HG03159 (cell line): ENCODE measurements at regions not wholly inside any gene's neighbourhood (a gene's known extent, or its start where the extent isn't known, plus 50 kb on each side); places are given as distances from the start of the nearest gene placed in this dataset.

ENCODE experiments used
- ATAC-seq: cut with Tn5 transposase; IDR thresholded peaks from one replicate; pipeline ENCODE4 v1.9.1; 2021; ENCODE audit warnings: mild to moderate bottlenecking, moderate library complexity; ENCODE audit not compliant: unreplicated experiment

DNA sequence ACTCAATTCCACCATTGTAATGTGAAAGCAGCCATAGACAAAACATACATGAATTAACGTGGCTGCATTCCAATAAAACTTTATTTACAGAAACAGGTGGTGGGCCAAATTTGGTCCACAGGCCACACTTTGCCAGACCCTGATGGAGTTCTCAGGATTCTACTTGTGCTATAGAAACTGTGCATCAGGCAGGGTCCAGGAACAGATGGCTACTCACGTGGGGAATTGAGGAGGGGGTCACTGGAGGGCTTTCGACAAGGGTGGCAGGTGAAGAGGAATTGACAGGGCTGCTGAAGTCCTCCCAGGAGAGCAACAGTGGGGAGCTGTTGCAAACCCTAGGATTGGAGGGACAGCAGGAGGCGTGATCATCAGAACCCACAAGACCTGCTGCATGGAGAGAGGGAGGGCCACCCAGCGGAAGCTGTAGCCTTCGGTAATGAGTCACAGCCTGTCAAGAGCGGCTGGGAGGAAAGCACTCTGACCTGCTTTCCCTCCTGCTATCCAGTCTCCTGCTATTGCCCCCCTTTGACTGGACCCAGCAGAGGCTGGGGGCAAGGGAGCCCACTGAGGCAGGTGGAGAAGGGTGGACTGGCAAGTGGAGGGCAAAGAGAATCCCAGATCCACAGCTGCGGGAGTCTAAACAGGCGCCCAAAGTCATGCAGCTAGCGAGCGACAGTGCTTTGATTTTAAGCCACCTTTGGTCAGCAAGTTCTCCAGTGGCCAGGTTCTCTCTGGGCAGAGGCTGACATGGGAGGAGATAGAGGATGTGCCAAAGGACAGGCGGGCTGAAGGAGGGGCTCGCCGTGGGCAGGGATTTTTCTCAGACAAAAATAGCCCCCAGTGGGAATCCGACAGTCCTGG, 138.3 kb upstream of the SMIM23 start:
- ATAC-seq, result no peak

- no peak for ATAC-seq
Observed at GRCh38 chr5:171647904-171648260, 137.7 kb upstream of the SMIM23 start.

DNA sequence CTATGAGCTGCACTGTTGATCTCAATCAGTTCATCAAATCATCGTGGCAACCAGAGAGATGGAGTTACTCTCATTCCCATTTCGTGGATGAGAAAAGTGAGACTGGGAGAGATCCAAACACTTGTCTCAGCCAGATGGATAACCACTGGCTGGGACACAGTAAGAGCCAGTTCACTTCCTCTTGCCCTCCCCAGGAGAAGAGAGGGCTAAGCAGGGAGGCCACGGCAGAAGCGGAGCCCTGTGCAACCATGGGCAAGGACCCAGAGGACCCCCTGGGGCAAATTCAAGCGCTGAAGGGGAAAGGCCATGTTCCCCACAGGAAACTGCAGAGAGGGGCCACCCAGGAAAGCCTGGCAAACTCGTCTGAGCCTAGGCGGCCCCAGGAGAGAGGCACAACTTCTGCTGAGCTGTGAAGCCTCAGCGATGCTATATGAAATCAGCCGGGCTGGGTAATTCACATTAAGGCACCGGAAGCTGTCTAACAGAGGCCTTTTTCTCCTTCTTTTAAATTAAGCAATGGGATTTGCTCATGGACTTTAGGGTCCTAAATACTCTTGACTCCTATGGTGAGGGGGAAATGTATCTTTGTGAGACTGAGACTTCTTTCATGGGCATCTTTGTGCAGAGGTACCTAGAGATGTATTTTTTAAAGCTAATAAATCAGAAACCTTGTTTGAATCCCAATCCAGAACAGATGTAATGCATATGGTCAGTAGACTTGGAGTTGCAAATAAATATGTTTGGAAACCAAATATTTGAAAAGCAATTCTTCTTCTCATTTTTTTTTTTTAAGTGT, 137.1 kb upstream of the SMIM23 start:
- no peak for ATAC-seq

DNA sequence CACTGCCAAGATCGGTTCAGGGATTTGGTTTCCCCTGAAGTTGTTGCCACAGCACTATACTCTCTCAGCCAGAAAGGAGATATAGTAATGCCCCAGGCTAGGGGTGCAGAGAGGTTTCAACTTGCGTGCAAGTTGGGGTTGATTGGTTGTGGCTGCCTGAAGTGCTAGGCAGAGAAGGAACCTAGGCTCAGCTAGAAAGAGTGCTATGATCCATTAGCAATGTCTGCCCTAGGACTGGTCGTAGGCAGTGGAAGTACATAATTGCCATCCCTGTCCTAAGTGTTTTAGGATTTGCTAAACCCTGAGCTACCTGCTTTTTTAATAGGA, 136.6 kb upstream of the SMIM23 start:
- ATAC-seq, result no peak

DNA sequence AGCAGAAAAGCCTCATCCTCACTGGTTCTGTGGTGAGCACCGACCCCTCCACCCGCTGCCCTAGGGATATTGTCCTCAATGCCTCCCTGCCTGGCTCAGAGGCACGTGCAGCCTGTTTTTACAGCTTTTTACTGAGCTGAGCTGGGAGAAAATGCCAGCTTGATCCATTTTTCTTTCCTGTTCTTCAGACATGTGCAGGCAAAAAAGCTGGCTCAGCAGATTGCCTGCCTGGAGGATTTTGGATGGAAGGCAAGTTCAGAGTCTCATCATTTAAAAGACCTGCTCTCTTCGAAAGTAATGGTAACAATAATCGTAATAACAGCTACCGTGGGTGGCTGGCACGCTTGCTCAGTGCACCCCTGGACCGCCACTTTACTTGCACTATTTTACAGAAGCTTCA, 135.0 kb upstream of the SMIM23 start:
- no peak for ATAC-seq

GRCh38 chr5:171651102-171651501, 134.5 kb upstream of the SMIM23 start:
- no peak for ATAC-seq

GRCh38 chr5:171654881-171655280, 130.7 kb upstream of the SMIM23 start:
- no peak for ATAC-seq

GRCh38 chr5:171657473-171657872, 128.1 kb upstream of the SMIM23 start:
- no peak for ATAC-seq

GRCh38 chr5:171659896-171660295, 125.7 kb upstream of the SMIM23 start:
- ATAC-seq, result no peak

GRCh38 chr5:171660434-171660833, 125.2 kb upstream of the SMIM23 start:
- ATAC-seq, result no peak

DNA sequence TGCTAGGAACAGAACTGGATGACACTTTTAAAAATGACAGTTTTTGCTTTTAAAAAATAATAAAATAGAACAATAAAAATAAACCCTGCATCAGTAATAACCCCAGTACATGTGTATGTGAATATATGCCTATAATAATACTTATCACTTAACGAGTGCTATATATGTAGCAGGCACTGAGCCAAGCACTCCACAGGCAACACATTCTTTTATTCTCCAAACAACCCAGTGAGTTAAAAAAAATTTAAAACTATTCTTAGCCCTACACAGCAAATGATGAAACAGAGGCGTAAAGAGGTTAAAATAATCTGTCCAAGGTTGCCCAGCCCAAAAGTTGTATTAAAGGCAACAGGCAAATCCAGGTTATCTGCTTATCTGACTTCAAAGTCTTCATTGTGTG, 124.5 kb upstream of the SMIM23 start:
- no peak for ATAC-seq

GRCh38 chr5:171663311-171664085, 122.1 kb upstream of the SMIM23 start:
- ATAC-seq, result no peak

DNA sequence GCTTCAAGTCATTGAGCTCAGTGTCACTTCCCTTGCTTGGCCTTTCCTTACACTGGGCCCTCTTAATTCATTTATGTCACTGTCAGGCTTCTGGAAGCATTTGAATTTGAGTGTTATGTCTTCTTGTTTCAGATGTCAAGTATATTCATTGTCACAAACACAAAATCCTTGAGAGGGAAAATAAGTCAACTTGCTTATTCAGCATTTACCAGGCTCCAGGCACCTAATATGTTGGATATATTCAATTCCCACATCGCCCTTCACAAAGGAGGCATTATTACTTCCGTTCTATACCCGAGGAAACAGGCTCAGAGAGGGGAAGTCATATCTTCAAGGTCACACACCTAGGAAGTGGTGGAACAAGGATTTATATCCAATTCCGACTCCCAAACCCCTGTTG, 121.1 kb upstream of the SMIM23 start:
- ATAC-seq, result no peak

DNA sequence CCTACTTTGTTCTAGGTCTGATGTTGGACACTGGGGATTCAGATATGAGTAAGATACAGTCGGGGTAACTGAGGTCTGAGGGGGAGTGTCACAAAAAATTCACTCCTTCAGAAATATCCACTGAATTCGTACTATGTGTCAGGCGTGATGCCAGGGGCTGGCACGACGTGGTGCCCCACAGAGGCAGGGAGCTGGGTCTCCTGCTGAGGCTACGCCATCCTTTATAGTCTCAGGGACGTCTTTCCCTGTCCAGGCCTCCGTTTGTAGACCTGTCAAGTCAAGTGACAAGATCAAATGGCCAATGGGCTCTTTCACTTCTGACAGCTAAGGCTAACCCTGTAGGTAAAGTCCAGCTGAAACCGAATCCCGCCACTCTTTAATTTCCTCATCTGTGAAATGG, 118.8 kb upstream of the SMIM23 start:
- ATAC-seq, result no peak

GRCh38 chr5:171667341-171668096, 118.1 kb upstream of the SMIM23 start:
- ATAC-seq, result no peak

GRCh38 chr5:171668097-171668412, 117.6 kb upstream of the SMIM23 start:
- ATAC-seq, result no peak

- ATAC-seq, result no peak
Observed at GRCh38 chr5:171669571-171669970, 116.0 kb upstream of the SMIM23 start.

DNA sequence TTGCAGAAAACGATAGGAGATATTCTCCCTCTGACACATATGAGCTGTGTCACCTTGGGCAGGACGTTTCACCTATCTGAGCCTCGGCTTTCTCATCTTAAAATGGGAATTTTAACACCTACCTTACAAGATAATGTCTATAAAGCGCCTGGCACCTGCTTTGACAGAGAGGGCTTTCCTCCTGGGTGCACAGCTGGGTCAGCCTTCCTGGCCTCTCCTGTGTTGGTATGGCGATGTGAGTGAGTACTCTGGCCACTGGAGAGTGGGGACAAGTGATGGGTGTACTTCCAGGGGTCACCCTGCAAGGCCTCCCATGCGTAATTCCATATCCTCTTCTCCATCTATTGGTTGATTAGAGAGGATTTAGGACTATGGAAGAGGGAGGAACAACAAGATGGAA, 113.1 kb upstream of the SMIM23 start:
- ATAC-seq, result no peak

- no peak for ATAC-seq
Observed at GRCh38 chr5:171673328-171673727, 112.3 kb upstream of the SMIM23 start.

DNA sequence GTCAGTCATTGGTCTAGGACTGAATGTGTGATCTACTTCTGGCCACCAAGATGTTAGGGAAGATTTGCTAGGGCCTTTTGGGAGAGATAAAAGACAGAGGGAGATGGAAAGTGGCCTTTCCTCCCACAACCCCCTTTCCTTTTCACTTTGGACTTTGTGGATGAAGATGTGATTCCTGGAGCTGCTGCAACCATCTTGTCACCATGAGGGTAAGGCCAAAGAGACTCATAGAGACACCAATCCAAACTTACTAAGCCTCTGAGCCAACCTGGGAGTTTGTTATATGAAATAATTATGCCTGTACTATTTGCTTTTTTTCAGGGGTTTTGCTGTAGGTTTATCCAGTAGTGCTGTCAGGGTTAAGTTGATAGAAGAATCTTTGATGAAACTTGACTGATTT, 111.8 kb upstream of the SMIM23 start:
- no peak for ATAC-seq

DNA sequence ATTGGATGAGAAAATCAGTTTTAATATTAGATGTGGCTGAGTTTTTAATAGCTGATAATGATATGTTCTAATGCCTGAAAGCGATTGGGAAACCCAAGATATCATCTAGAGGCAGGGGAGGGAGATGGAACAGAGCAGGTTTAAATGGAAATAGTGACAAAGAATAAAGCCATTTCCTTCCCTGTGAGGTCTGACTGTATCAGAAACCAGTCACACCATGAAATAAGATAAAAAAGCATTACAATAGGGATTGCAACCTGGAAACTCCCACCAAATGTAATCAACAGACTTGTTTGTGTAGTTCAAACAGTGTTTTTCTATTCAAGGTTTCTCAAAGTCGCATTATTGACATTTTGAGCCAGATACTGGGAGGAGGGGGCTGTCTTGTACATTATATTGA, 110.1 kb upstream of the SMIM23 start:
- ATAC-seq, result no peak
